ENCODE measurements at regions not wholly inside any gene's neighbourhood (a gene's known extent, or its start where the extent isn't known, plus 50 kb on each side); places are given as distances from the start of the nearest gene placed in this dataset.
A peak's percentile ranks its signal among the peaks of the same experiment; 100 is the strongest.

- no peak for DNase-seq
Observed at GRCh38 chrX:107502316-107502715, 52.9 kb downstream of the FRMPD3 start.

DNA sequence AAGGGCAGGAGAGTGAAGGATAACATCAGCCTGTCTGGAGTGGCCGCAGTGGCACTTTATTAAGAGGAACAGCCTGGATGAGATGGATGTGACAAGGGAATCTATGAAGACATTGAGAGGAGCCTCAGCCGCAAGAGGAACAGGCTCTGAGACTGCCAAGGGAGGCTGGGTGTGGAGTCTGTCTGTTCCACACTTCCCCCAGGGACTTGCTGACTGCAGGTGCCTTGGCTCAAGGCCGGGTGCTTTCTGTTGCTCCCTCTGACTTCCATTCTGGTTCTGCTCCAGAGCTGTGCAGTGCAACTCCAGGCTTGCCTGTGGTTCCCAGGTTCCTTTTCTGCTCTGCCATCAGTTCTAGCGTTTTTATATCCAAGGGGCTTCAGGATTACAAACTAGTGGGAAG, 54.6 kb downstream of the FRMPD3 start:
- DNase-seq, result peak; percentile 5

- DNase-seq, result no peak
Observed at GRCh38 chrX:107505223-107505622, 55.8 kb downstream of the FRMPD3 start.

GRCh38 chrX:107506596-107507031, 57.2 kb downstream of the FRMPD3 start:
- no peak for DNase-seq

DNA sequence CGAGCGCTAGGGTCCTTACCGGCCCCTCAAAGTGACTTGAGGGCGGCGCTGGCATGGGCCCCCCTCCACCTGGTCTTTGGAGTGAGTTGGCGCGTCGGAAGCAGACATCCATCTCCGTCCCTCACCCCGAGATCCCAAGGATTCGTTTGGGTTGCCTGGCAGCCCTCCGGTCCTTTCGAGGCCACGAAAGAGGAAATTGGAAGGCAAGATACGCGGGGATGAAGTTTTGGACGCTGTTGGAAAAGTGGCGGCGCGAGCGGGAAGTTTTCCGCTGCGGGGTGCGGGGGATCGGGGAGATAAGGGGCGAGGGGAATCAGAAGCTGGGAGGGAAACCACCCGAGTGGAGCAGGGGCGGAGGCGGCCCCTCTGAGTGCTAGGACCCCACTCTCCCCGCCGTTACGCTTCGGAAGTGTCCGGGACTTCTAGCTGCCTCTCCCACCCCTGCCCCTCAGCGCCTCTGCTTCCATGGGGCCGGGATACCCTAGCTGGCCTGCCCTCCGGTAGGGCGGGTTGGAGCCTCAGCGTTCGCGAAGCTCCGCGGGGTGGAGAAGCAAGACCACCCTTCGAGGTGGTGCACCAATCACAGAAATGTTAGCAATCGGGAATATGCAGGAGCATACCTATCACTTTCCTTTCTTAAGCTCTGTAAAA, 57.8 kb downstream of the FRMPD3 start:
- no peak for DNase-seq

- no peak for DNase-seq
Observed at GRCh38 chrX:107507744-107508117, 58.3 kb downstream of the FRMPD3 start.

GRCh38 chrX:107508925-107509324, 59.5 kb downstream of the FRMPD3 start:
- DNase-seq, result no peak

GRCh38 chrX:107514944-107515343, 65.5 kb downstream of the FRMPD3 start:
- no peak for DNase-seq

- DNase-seq, result no peak
Observed at GRCh38 chrX:107521877-107522586, 72.6 kb downstream of the FRMPD3 start.

GRCh38 chrX:107522901-107523300, 73.4 kb downstream of the FRMPD3 start:
- DNase-seq, result peak; percentile 29

GRCh38 chrX:107526141-107526540, 76.7 kb downstream of the FRMPD3 start:
- DNase-seq, result no peak

- DNase-seq, result no peak
Observed at GRCh38 chrX:107530141-107530540, 80.7 kb downstream of the FRMPD3 start.

- no peak for DNase-seq
Observed at GRCh38 chrX:107537815-107538214, 88.4 kb downstream of the FRMPD3 start.

GRCh38 chrX:107541244-107541643, 87.1 kb upstream of the PRPS1 start:
- DNase-seq, result no peak

DNA sequence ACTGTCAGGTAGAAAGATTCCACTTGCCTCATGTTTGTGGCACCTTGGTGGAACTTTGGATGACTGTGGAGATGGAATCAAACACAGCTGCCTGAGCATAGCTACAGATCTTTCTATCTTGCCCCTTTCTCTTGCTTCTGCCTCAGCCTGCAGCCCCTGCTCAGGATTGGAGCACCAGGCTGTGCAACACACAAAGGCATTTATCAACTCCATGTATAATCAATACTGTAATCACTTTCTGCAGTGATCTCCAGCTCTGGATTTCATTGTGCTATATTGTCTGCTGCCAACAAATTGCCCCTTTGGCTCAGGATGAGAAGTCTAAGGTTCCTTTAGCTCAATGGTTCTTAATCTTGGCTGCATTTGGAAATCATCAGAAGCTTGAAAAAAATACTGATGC, 86.3 kb upstream of the PRPS1 start:
- no peak for DNase-seq

- no peak for DNase-seq
Observed at GRCh38 chrX:107542500-107542899, 85.8 kb upstream of the PRPS1 start.

GRCh38 chrX:107547621-107548020, 80.7 kb upstream of the PRPS1 start:
- no peak for DNase-seq

- DNase-seq, result no peak
Observed at GRCh38 chrX:107548775-107549174, 79.5 kb upstream of the PRPS1 start.

GRCh38 chrX:107549504-107549903, 78.8 kb upstream of the PRPS1 start:
- DNase-seq, result no peak

GRCh38 chrX:107551546-107551945, 76.8 kb upstream of the PRPS1 start:
- DNase-seq, result peak; percentile 10

DNA sequence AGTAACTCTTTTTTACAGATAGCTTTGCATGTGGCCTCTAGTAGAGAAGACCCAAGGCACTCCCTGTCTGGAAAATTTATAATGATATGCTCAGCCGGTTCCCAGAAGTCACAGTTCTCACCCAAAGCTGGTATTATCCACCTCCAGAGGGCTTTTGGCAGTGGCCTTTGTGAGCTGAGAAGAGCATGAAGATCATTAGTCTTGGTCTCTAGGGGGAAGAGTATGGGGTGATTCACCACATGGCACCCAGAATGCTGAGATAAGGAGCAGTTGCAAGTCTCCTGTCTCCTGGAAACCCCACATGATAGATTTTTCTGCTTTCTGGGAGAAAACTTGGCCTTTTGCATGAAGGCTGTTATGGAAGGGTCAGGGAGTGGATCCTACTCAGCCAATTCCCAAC, 75.4 kb upstream of the PRPS1 start:
- no peak for DNase-seq

DNA sequence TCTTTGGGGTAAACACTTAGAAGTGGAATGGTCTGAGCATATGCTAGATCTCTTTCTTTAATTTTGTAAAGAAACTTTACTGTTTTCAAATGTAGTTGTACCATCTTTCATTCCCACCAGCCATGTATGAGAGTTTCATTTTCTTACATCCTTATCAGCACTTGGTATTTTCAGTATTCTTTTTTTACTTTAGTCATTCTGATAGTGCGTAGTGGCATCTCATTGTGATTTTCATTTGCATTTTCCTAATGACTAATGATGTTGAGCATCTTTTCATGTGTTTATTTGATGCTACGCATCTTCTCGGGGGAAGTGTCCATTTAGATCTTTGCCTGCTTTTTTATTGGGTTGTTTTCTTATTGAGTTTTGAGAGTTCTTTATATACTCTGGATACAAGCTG, 71.3 kb upstream of the PRPS1 start:
- DNase-seq, result no peak

GRCh38 chrX:107559506-107559905, 68.8 kb upstream of the PRPS1 start:
- DNase-seq, result no peak

- DNase-seq, result no peak
Observed at GRCh38 chrX:107560041-107560440, 68.3 kb upstream of the PRPS1 start.

DNA sequence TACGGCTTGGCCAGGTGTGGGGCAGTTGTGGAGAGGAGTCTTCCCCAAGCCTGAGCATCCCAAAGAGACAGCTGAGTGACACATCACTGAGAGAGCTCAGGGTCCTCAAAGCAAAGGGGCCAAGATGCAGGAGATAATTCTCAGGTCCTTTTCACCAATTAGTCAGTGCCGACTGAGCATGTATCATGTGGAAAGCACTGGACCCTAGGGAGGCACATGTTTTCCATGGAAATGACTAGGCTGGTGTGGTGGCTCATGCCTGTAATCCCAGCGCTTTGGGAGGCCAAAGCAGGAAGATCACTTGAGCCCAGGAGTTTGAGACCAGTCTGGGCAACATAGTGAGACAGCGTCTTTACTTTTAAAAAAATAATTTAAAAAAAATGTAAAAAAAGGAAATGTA, 67.3 kb upstream of the PRPS1 start:
- no peak for DNase-seq

Measured in NCI-H2171 treated with DMSO at 0.1 percent for 48 hours (cell line).